ENCODE measurements at regions not wholly inside any gene's neighbourhood (a gene's known extent, or its start where the extent isn't known, plus 50 kb on each side); places are given as distances from the start of the nearest gene placed in this dataset.

- TF ChIP-seq LRRFIP1 (CRISPR knock-in tag; conservative IDR thresholded peaks at IDR 0.05) (no peak), ZNF883 (CRISPR knock-in tag; IDR thresholded peaks at IDR 0.05; ENCODE audit: not compliant biosample characterization) (no peak), KDM2A (CRISPR knock-in tag; IDR thresholded peaks at IDR 0.05; ENCODE audit: borderline replicate concordance, low read depth) (peak; percentile 13; the same call in 1 of the 2 replicates), NKX3-1 (CRISPR knock-in tag; IDR thresholded peaks at IDR 0.05) (no peak), ZNF687 (CRISPR knock-in tag; IDR thresholded peaks at IDR 0.05) (peak; percentile 86), KAT2B (IDR thresholded peaks at IDR 0.05; ENCODE audit: borderline replicate concordance, low read depth, low read length) (no peak), ZNF891 (CRISPR knock-in tag; IDR thresholded peaks at IDR 0.05) (no peak), ZFY (CRISPR knock-in tag; IDR thresholded peaks at IDR 0.05) (peak; percentile 51; the same call in 1 of the 2 replicates), BRD4 (CRISPR knock-in tag; IDR thresholded peaks at IDR 0.05) (no peak), ZNF446 (CRISPR knock-in tag; IDR thresholded peaks at IDR 0.05) (no peak), HBP1 (CRISPR knock-in tag; IDR thresholded peaks at IDR 0.05; ENCODE audit: low read depth) (no peak), ZNF432 (CRISPR knock-in tag; IDR thresholded peaks at IDR 0.05; ENCODE audit: borderline replicate concordance) (no peak), PATZ1 (CRISPR knock-in tag; IDR thresholded peaks at IDR 0.05) (0 out of 2 replicates have a peak, but pooled peaks have one; percentile 48), ZNF121 (CRISPR knock-in tag; IDR thresholded peaks at IDR 0.05) (no peak), ZNF12 (CRISPR knock-in tag; IDR thresholded peaks at IDR 0.05) (no peak), ZNF776 (CRISPR knock-in tag; IDR thresholded peaks at IDR 0.05) (0 out of 2 replicates have a peak, but pooled peaks have one; percentile 42), ZNF580 (CRISPR knock-in tag; IDR thresholded peaks at IDR 0.05; ENCODE audit: borderline replicate concordance, low read depth) (no peak), MED8 (CRISPR knock-in tag; IDR thresholded peaks at IDR 0.05; ENCODE audit: insufficient replicate concordance) (peak; percentile 48), KDM5B (CRISPR knock-in tag; IDR thresholded peaks at IDR 0.05; ENCODE audit: borderline replicate concordance) (peak; percentile 71; the same call in 1 of the 2 replicates)
These were observed 98.4 kb downstream of the ZNF674 start (continued) for GRCh38 chrX:46446727-46447378.
